GM18511 (cell line): ENCODE measurements at regions not wholly inside any gene's neighbourhood (a gene's known extent, or its start where the extent isn't known, plus 50 kb on each side); places are given as distances from the start of the nearest gene placed in this dataset.
"Not testable (repeated sequence)": the region's sequence is repeated elsewhere in the genome, so short reads cannot be mapped to it uniquely, and the experiment has no call there.

Source experiments
- ATAC-seq: cut with Tn5 transposase; IDR thresholded peaks from one replicate; pipeline ENCODE4 v1.9.1; 2021; ENCODE audit warnings: mild to moderate bottlenecking, moderate library complexity; ENCODE audit not compliant: unreplicated experiment

- ATAC-seq, result no peak
These were observed 424.1 kb upstream of the MGMT start for GRCh38 chr10:129042776-129043595.

GRCh38 chr10:129043691-129044090 is 423.4 kb upstream of the MGMT start:
- no peak for ATAC-seq

GRCh38 chr10:129045599-129045998 is 421.4 kb upstream of the MGMT start:
- ATAC-seq, result no peak

GRCh38 chr10:129046065-129046681 is 420.9 kb upstream of the MGMT start:
- no peak for ATAC-seq

GRCh38 chr10:129046962-129047361 is 420.1 kb upstream of the MGMT start:
- ATAC-seq, result no peak

GRCh38 chr10:129047600-129047999 is 419.4 kb upstream of the MGMT start:
- no peak for ATAC-seq

- no peak for ATAC-seq
These were observed 418.5 kb upstream of the MGMT start for GRCh38 chr10:129048513-129048912.

- no peak for ATAC-seq
These were observed 417.5 kb upstream of the MGMT start for GRCh38 chr10:129049501-129049900.

- no peak for ATAC-seq
These were observed 411.8 kb upstream of the MGMT start for GRCh38 chr10:129055225-129055624.

- ATAC-seq, result no peak
These were observed 411.1 kb upstream of the MGMT start for GRCh38 chr10:129055986-129056385.

- peak; percentile 44 for ATAC-seq
These were observed 410.0 kb upstream of the MGMT start for GRCh38 chr10:129056734-129057689.

GRCh38 chr10:129057856-129058663 is 409.0 kb upstream of the MGMT start:
- peak; percentile 88 for ATAC-seq

- no peak for ATAC-seq
These were observed 408.3 kb upstream of the MGMT start for GRCh38 chr10:129058664-129059155.

- no peak for ATAC-seq
These were observed 407.1 kb upstream of the MGMT start for GRCh38 chr10:129059977-129060376.

- no peak for ATAC-seq
These were observed 403.8 kb upstream of the MGMT start for GRCh38 chr10:129063212-129063611.

- ATAC-seq, result no peak
These were observed 403.2 kb upstream of the MGMT start for GRCh38 chr10:129063877-129064276.

- ATAC-seq, result not testable (repeated sequence)
These were observed 400.5 kb upstream of the MGMT start for GRCh38 chr10:129066529-129066928.

- not testable (repeated sequence) for ATAC-seq
These were observed 395.6 kb upstream of the MGMT start for GRCh38 chr10:129071411-129071810.

- no peak for ATAC-seq
These were observed 392.1 kb upstream of the MGMT start for GRCh38 chr10:129074939-129075338.

- ATAC-seq, result no peak
These were observed 391.5 kb upstream of the MGMT start for GRCh38 chr10:129075508-129075907.
